ENCODE measurements at regions not wholly inside any gene's neighbourhood (a gene's known extent, or its start where the extent isn't known, plus 50 kb on each side); places are given as distances from the start of the nearest gene placed in this dataset.

DNA sequence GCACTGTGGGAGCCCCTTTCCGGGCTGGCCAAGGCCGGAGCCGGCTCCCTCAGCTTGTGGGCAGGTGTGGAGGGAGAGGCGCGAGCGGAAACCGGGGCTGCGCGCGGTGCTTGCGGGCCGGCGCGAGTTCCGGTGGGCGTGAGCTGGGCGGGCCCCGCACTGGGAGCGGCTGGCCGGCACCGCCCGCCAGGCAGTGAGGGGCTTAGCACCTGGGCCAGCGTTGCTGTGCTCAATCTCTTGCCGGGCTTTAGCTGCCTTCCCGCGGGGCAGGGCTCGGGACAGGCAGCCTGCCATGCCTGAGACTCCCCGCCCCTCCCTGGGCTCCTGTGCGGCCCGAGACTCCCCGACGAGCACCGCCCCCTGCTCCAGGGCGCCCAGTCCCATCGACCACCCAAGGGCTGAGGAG, 405.2 kb upstream of the PRR20A start:
- no peak for FAIRE-seq
- Histone ChIP-seq H3K4me2 (ENCODE audit: insufficient read depth in 1 of 2, low read depth in 2 of 2, low read length in 2 of 2) (peak overlapping the region in 1 of 2 experiments; percentile 43; a peak in 1 of 4 replicates), H4K20me1 (replicated peaks in 1 of 2; ENCODE audit: control insufficient read depth in 1 of 2, insufficient read depth in 2 of 2, low read length in 2 of 2) (no peaks in the 10 kb centered on the region)
- no peak for TF ChIP-seq GABPA (IDR thresholded peaks at IDR 0.05; ENCODE audit: borderline replicate concordance, insufficient read depth, low read length)
- no peak for TF ChIP-seq SP2 (IDR thresholded peaks at IDR 0.05; ENCODE audit: low read length)
- TF ChIP-seq, protein P1, sequence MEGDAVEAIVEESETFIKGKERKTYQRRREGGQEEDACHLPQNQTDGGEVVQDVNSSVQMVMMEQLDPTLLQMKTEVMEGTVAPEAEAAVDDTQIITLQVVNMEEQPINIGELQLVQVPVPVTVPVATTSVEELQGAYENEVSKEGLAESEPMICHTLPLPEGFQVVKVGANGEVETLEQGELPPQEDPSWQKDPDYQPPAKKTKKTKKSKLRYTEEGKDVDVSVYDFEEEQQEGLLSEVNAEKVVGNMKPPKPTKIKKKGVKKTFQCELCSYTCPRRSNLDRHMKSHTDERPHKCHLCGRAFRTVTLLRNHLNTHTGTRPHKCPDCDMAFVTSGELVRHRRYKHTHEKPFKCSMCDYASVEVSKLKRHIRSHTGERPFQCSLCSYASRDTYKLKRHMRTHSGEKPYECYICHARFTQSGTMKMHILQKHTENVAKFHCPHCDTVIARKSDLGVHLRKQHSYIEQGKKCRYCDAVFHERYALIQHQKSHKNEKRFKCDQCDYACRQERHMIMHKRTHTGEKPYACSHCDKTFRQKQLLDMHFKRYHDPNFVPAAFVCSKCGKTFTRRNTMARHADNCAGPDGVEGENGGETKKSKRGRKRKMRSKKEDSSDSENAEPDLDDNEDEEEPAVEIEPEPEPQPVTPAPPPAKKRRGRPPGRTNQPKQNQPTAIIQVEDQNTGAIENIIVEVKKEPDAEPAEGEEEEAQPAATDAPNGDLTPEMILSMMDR (IDR thresholded peaks at IDR 0.05; ENCODE audit: control extremely low read depth in 1 of 3, insufficient read depth in 1 of 3, low read depth in 1 of 3, low read length in 3 of 3) = no peak
- TF ChIP-seq, protein P2, sequence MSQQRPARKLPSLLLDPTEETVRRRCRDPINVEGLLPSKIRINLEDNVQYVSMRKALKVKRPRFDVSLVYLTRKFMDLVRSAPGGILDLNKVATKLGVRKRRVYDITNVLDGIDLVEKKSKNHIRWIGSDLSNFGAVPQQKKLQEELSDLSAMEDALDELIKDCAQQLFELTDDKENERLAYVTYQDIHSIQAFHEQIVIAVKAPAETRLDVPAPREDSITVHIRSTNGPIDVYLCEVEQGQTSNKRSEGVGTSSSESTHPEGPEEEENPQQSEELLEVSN (IDR thresholded peaks at IDR 0.05) = no peak
- no peak for TF ChIP-seq SIRT6 (IDR thresholded peaks at IDR 0.05; ENCODE audit: low read length)
- no peak for TF ChIP-seq NRF1 (IDR thresholded peaks at IDR 0.05; ENCODE audit: low read depth, low read length)
- no peak for TF ChIP-seq TBP (IDR thresholded peaks at IDR 0.05; ENCODE audit: low read depth, low read length)
- TF ChIP-seq JUND (IDR thresholded peaks at IDR 0.05; ENCODE audit: low read length) = no peak
- TF ChIP-seq BCL11A (IDR thresholded peaks at IDR 0.05; ENCODE audit: low read depth in 2 of 2, low read length in 2 of 2) = no peak
- no peak for TF ChIP-seq RXRA (IDR thresholded peaks at IDR 0.05; ENCODE audit: insufficient read depth, low read depth, low read length)
- no peak for TF ChIP-seq POU5F1 (IDR thresholded peaks at IDR 0.05; ENCODE audit: low read depth, low read length)
- TF ChIP-seq KDM4A (IDR thresholded peaks at IDR 0.05; ENCODE audit: low read depth, low read length, severe bottlenecking) = no peak

More for the DNA sequence above, 405.2 kb upstream of the PRR20A start:
- no peak overlapping the region for H3K14ac ChIP-seq (ENCODE audit: insufficient read length)
- H3K56ac ChIP-seq (replicated peaks; ENCODE audit: insufficient read length, low read depth, low read length) = no peak overlapping the region
- H2BK15ac ChIP-seq (ENCODE audit: low read length) = no peak overlapping the region
- 78% methylated on average over 18 of the region's 35 CpGs; no CpG with 5 or more reads in 1 of the 2 experiments for WGBS, 2 experiments (ENCODE audit: extremely low coverage in 1 of 2, insufficient coverage in 1 of 2, insufficient read length in 1 of 2, insufficient replicate concordance in 2 of 2, low coverage in 1 of 2, low lambda C conversion rate in 2 of 2, missing lambda C conversion rate in 1 of 2)
- H3K79me1 ChIP-seq (ENCODE audit: low read depth, low read length) = no peaks in the 10 kb centered on the region
- H2BK20ac ChIP-seq (ENCODE audit: low read length) = no peak overlapping the region
- H2BK120ac ChIP-seq (replicated peaks; ENCODE audit: low read depth, low read length) = no peak overlapping the region
- H2BK5ac ChIP-seq (ENCODE audit: low read depth, low read length) = no peak overlapping the region
- H3K27me3 ChIP-seq (replicated peaks in 1 of 4; ENCODE audit: control insufficient read depth in 3 of 4, extremely low read depth in 1 of 4, insufficient read depth in 3 of 4, low read length in 3 of 4) = no peaks in the 10 kb centered on the region
- no peaks in the 10 kb centered on the region for H3K36me3 ChIP-seq (ENCODE audit: control insufficient read depth in 2 of 4, insufficient read depth in 4 of 4, low read length in 3 of 4)
- H3K4me1 ChIP-seq (replicated peaks in 1 of 4; ENCODE audit: control insufficient read depth in 3 of 4, insufficient read depth in 4 of 4, low read length in 3 of 4) = no peaks in the 10 kb centered on the region
- H3K23ac ChIP-seq (ENCODE audit: insufficient read length) = no peak overlapping the region
- ChIA-PET POLR2A (ENCODE audit: partially characterized antibody) (no interaction called here), CTCF (ENCODE audit: partially characterized antibody) (no interaction called here)
- H3K23me2 ChIP-seq (ENCODE audit: low read depth, low read length) = no peaks in the 10 kb centered on the region
- H4K8ac ChIP-seq (ENCODE audit: extremely low read depth, insufficient read depth, low read length) = no peak overlapping the region
- DNase-seq (ENCODE audit: low read depth in 1 of 2, low spot score in 2 of 2) = no peak
- H4K5ac ChIP-seq (ENCODE audit: insufficient read length, low read depth, low read length) = no peak overlapping the region
- peaks cover 0 to 5% of the 10 kb centered on the region in 2 experiments; a peak in 1 of 4 replicates for H3K9me3 ChIP-seq (ENCODE audit: insufficient read depth in 2 of 2, low read depth in 1 of 2, low read length in 1 of 2)
- H3K27ac ChIP-seq (ENCODE audit: low read depth, low read length) = no peak overlapping the region
- no peak overlapping the region for H3K4ac ChIP-seq (replicated peaks; ENCODE audit: insufficient read length, low read depth, low read length)
- H3K18ac ChIP-seq (ENCODE audit: extremely low read depth, low read length) = no peak overlapping the region
- no peak overlapping the region for H2AK5ac ChIP-seq (ENCODE audit: low read depth, low read length)
- no peak overlapping the region for H3K9ac ChIP-seq (replicated peaks in 1 of 4; ENCODE audit: extremely low read depth in 1 of 4, low read depth in 3 of 4, low read length in 3 of 4)
- no peak overlapping the region for H4K91ac ChIP-seq (replicated peaks; ENCODE audit: insufficient read length, low read length)
- H3K79me2 ChIP-seq (ENCODE audit: control insufficient read depth in 1 of 2, insufficient read depth in 2 of 2, low read length in 2 of 2) = no peaks in the 10 kb centered on the region
- no peak overlapping the region for H2AFZ ChIP-seq (ENCODE audit: low read length)
- no peak overlapping the region for H2BK12ac ChIP-seq (ENCODE audit: low read depth, low read length)
- H3K4me3 ChIP-seq (ENCODE audit: extremely low read depth in 1 of 4, insufficient read depth in 2 of 4, low read depth in 3 of 4, low read length in 4 of 4) = peak overlapping the region in 1 of 4 experiments; percentile 54; a peak in 2 of 8 replicates

All from H1 (cell line).